GM13976 (cell line): ENCODE measurements at regions not wholly inside any gene's neighbourhood (a gene's known extent, or its start where the extent isn't known, plus 50 kb on each side); places are given as distances from the start of the nearest gene placed in this dataset.

Experiments used
- DNase-seq: peaks from one replicate; pipeline ENCODE4 v3.0.0; 2012; ENCODE audit warnings: low spot score
- in situ Hi-C: fragments of 300-500 bp; cut with MboI; formaldehyde crosslinking; loops from one replicate; pipeline ENCODE4 v1.12.0; 2022; ENCODE audit warnings: low sequenced_read_pairs, mixed read lengths, inconsistent platforms; ENCODE audit not compliant: unreplicated experiment
- TF ChIP-seq, protein P1 (sequence below): IDR thresholded peaks from 2 replicates; pipeline ENCODE4 v1.5.1; 2012; ENCODE audit warnings: borderline replicate concordance, mild to moderate bottlenecking; ENCODE audit not compliant: insufficient read depth; ENCODE audit errors: extremely low read depth, missing control alignments, control extremely low read depth

DNA sequence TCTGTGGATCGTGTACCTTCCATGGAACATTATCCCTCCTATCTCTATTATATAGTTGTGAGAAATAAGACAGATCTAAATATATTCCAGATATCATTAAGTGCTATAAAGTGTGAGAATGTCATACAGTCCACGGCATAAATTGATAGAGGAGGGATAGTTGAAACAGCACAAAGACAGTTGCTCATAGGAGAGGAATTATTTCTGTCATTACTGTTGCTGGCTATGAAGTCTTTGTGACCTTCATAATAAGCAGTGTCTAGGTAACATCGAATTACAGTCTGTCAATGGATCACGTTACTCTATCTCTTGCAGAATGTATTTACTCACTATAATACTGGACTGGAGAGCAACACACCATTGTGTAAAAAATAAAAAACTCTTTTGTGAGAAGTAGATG lies 671.5 kb upstream of the PCDH20 start:
- DNase-seq, result no peak
- TF ChIP-seq, protein P1, sequence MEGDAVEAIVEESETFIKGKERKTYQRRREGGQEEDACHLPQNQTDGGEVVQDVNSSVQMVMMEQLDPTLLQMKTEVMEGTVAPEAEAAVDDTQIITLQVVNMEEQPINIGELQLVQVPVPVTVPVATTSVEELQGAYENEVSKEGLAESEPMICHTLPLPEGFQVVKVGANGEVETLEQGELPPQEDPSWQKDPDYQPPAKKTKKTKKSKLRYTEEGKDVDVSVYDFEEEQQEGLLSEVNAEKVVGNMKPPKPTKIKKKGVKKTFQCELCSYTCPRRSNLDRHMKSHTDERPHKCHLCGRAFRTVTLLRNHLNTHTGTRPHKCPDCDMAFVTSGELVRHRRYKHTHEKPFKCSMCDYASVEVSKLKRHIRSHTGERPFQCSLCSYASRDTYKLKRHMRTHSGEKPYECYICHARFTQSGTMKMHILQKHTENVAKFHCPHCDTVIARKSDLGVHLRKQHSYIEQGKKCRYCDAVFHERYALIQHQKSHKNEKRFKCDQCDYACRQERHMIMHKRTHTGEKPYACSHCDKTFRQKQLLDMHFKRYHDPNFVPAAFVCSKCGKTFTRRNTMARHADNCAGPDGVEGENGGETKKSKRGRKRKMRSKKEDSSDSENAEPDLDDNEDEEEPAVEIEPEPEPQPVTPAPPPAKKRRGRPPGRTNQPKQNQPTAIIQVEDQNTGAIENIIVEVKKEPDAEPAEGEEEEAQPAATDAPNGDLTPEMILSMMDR, result no peak
- in situ Hi-C loops, result no loop called here

DNA sequence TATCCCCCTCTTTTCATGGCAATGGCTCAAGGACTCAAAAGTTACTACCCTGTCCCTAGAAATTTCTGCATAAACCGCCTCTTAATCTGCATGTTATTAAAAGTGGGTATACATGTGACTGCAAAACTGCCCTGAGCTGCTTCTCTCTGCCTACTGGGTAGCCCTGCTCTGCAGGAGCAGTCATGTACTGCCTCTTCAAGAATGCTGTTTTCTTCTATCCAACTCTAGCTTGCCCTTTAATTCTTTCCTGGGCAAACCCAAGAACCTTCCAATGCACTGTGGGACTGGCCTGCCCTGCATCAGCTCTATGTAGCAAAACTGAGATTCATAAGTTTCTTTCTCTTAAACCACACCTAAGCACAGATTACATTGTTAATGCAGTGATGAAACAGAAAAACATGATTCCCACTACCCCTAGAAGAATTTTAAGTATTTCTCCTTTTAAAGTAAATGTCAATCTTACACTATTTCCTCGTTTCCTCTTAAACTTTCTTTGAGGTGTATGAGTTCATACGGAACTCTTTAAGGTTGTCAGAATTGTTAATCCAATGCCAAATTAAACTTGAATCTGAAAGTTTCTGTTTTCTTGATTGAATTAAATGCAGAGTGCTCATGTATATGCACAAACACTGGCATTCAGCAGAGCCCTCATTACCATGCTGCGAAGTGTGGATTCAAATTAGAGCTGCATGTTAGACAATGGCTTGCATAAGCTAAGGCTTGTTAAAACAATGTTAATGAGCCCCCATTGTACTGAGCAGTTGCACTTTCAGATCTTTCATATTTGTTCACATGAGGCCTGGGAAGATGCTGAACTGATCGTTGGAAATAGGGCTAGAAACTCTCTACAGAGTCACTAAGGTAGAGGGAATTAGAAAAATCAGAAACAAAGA lies 669.9 kb upstream of the PCDH20 start:
- DNase-seq, result no peak
- in situ Hi-C loops, result no loop called here
- TF ChIP-seq, protein P1, result no peak

DNA sequence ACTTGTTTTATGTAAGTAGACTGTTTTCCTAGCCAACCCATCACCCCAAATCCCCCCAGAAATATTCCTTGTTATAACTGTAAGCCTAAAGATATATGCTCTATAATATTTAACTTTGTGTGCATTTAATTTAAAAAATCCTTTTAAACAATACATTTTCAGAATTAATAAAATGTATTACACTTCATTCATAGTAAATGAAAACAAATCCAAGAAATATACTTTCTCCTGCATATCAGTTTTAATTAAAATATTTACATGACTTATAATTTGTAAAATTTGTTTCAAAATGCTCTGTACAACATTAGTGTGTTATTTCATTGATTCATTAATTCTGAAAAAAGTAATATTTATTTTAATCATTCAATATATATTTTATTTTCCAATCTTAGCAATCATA lies 669.1 kb upstream of the PCDH20 start:
- in situ Hi-C loops, result no loop called here
- TF ChIP-seq, protein P1, result no peak
- DNase-seq, result no peak

DNA sequence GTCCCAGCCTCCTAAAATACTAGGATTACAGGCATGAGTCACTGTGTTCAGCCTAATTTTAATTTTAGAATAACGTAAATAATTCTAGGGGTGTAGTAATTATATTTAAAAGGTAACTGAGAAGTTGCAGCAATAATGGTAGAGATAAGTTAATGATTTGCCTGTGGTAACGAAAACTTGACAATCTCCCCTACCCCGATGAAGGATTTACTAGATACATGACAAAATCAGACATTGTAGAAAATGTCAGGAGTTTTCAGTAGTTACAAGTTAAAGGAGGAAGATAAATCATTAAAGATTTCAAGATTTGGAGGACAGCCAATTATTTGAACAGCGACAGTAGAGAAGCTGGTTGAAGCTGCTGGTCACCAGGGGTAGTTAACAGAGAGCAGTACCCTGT lies 652.2 kb upstream of the PCDH20 start:
- TF ChIP-seq, protein P1, result no peak
- DNase-seq, result no peak
- in situ Hi-C loops, result no loop called here

DNA sequence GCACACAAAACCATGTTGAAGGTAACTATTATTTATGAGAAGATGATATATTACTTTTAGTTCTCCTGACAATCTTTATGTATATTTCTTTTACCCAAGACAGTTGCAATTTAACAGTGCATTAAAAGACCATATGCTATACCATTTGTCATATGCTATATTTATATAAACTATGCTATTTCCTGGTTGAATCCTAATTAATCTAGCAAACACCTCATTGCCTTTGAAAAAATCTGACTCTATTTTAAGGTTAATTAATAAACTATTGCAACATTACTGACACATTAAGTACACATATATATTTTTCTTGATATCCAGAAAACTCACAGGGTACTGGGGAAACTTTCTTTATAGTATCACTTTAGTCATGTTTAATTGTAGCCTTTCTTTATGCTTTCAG lies 649.4 kb upstream of the PCDH20 start:
- in situ Hi-C loops, result no loop called here
- DNase-seq, result no peak
- TF ChIP-seq, protein P1, result no peak

DNA sequence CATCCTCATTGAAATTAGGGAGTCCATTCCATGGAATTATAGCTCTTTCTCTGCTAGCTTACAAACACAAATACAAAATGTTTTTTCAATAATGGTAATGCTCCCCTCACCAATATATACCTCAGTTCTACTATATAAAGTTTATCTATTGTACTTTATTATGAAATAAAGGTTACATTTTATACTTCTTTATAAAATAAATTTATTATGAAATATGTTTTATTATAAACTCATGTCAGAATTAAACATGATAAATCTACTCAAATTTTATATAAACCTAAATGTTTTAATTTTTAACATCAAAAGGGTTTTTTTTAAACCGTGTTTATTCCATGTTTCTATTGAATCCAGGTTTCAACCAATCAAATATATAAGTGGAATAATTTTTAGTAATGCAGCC lies 646.1 kb upstream of the PCDH20 start:
- DNase-seq, result no peak
- in situ Hi-C loops, result no loop called here
- TF ChIP-seq, protein P1, result no peak
